ENCODE measurements at regions not wholly inside any gene's neighbourhood (a gene's known extent, or its start where the extent isn't known, plus 50 kb on each side); places are given as distances from the start of the nearest gene placed in this dataset.

GRCh38 chr4:14924076-14924811, 78.0 kb upstream of the CPEB2 start:
- no peak for TF ChIP-seq CTCF (IDR thresholded peaks at IDR 0.05; ENCODE audit: low read length)
- no peak for TF ChIP-seq EZH2 (optimal IDR thresholded peaks at IDR 0.05; ENCODE audit: low read depth, low read length)
- no peak for TF ChIP-seq EZH2phosphoT487 (IDR thresholded peaks at IDR 0.05; ENCODE audit: low read length)

Measured in MM.1S (cell line).